Activated CD4-positive, alpha-beta T cell treated with anti-CD3 and anti-CD28 coated beads, Interleukin-10, Interleukin-2, amounts not matched to agents 100 ng/mL and 50 ng/mL, durations not matched to agents 16 hours and 8 hours (primary cell): ENCODE measurements at regions not wholly inside any gene's neighbourhood (a gene's known extent, or its start where the extent isn't known, plus 50 kb on each side); places are given as distances from the start of the nearest gene placed in this dataset.
A peak's percentile ranks its signal among the peaks of the same experiment; 100 is the strongest.

ENCODE experiments used
- DNase-seq: peaks from one replicate; pipeline ENCODE4 v3.0.0-alpha.2; 2020

- no peak for DNase-seq
These were observed 88.3 kb upstream of the MSX1 start for GRCh38 chr4:4771160-4771559.

DNA sequence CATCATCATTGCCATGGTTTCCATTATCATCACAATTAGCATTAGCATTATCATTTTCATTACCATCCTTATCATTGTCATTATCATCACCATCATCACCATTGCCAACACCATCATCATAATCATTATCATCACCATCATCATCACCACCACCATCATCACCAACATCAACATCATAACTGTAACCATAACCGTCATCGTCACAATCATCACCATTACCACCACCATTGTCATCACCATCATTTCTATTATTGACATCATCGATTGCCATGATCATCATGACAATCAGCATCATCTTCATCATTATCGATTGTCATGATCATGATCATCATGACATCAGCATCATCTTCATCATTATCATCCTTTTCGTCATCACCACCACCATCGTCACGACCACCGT is 88.9 kb upstream of the MSX1 start:
- no peak for DNase-seq

- no peak for DNase-seq
These were observed 92.9 kb upstream of the MSX1 start for GRCh38 chr4:4766564-4766963.

DNA sequence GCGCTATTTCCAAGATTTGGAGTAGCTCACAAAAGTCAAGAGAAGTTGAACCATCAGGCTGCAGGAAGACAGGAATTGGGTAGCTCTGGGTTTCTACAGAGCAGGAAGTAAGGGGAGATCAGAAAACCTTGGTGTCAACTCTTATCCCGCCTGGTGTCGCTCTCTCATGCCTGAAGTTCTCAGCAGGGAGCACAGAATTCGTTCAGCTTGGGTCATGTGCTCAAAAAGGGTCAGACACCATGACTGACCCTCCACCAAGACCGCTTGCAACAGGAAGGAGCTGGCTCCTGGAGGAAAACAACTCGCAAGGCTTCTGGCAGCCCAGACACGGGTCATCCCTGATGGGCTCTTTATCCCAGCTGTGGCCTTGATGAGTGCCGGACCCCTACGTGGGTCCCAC is 93.7 kb upstream of the MSX1 start:
- DNase-seq, result no peak

DNA sequence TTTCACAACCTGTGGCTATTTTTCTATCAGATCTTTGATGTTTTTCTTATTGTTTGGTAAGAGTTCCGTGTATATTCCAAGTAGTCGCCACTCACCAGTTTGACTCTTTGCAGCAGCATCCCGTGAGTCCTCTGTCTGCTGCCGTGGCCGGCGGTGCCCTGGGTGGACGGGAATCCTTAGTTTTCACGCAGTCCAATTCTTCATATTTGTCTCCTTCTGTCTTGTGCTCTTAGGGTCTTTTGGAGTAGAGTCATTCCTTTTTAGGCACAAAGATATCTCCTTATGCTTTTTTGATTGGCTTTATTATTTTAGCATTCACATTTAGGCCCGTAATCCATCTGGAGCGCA is 94.9 kb upstream of the MSX1 start:
- no peak for DNase-seq

GRCh38 chr4:4763822-4764557 is 95.5 kb upstream of the MSX1 start:
- no peak for DNase-seq

DNA sequence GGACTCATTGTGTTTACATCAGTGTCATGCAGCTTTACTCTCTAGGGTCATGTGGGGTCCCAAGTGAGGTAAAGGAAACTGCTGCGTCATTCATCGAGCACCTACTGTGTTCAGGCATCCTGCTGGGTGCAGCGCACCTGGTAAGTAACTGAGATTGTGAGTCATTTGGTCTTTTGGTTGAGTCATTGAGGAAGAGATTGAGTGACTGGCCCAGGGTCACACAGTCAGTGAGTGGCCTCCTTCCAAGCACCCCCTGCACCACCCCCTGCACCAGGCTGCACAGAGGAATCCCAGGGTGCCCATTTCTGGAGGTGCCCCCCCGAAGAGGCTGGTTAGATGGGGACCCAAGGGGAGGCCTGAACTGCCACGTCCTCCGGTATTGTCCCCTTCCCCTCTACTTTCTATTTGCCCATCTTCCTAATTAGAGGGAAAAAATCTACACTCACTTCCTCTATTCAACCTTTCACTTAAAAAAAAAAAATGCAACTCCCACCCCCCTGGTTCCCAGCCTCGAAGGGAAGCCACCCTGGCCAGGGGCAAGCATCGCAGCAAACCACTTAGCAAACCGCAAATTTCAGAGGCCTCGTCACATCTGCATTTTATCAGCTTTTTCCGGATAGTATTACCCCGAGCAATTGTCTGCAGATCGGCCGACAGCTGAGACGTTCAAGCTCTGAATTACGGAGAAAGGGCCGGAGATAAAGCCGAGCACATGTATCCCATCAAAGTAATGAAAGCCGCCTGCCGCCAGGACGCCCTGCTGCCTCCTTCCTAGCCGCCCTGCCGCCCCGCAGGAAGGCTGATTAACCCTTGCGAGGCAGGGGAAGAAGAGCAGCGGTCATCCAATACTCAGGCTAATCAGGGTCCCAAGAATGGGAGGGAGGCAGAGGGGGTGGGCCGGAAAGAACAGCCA is 96.3 kb upstream of the MSX1 start:
- DNase-seq, result peak; percentile 90

DNA sequence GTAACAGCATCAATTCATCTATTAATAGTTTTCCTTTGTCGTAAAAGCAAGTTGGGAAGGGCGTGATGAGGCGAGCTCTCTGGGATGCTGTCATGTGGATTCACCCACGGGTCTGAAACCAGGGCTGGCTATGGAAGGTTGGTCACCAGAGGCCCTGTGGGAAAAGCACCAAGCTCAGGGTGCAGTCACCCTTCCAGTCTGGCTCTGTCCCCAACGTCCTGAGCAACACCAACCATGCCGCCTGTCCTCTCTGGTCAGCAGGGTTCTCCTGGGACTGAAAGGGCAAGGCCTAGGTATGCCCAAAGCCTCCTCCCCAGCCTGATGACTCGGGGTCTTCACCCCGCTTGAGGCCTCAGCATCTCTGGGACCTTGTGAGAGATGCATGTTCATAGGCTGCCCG is 97.2 kb upstream of the MSX1 start:
- no peak for DNase-seq

- peak; percentile 23 for DNase-seq
These were observed 98.1 kb upstream of the MSX1 start for GRCh38 chr4:4761128-4761982.

DNA sequence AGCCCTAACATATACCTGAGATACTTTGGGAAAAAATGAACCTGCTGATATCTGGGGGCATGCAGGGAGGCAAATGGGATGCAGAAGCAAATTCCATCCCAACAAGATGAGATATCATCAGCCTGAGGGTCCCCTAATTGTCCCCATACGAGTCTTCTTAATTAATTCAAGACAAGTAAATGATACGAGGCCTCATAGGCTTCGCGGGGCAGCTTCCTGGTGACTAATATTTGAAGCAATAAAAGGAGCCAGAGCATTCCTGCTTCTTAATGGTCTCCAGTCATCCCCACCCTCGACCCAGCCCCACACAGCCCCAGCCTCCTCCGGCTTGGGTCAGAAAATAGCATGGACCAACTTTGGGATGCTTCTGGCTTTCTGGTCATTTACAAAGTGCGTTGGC is 99.6 kb upstream of the MSX1 start:
- no peak for DNase-seq

DNA sequence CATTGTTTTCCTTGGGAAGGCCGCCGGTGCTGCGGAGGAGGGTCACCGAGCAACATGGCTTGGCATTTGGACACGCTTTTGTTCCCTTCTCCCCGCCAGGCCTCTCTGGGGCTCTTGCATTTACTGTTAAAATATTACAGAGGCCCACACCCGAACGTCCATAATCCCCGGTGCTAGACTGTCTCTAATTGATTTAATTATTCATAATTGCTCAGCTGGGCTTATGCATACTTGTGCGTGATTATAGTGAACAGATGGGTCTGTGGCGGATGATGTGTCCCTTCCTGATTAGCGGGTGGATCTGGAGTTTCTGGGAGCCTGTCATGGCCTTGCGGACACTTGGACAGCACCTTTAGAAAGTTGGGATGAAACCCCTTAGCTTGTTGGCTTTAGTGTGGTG is 100.2 kb upstream of the MSX1 start:
- no peak for DNase-seq

- DNase-seq, result peak; percentile 26
These were observed 100.8 kb upstream of the MSX1 start for GRCh38 chr4:4758681-4759080.

- no peak for DNase-seq
These were observed 104.2 kb upstream of the MSX1 start for GRCh38 chr4:4755306-4755705.

GRCh38 chr4:4754641-4755040 is 104.8 kb upstream of the MSX1 start:
- DNase-seq, result no peak

DNA sequence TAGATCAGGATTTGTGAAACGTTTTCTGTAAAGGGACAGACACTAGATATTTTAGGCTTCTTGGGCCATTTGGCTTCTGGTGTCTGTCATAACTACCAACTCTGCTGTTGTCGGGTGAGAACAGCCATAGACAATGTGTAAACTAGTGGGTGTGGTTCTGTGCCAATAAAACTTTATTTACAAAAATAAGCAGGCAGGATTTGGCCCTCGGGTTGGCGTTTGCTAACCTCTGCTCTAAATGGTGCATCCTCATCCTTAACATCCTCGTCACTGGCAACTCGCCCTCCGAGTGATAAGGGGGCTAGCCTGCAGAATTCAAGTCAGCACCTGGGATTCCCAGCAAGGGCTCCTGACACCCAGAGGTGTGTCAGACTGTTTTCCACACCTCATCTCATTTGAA is 105.8 kb upstream of the MSX1 start:
- no peak for DNase-seq

DNA sequence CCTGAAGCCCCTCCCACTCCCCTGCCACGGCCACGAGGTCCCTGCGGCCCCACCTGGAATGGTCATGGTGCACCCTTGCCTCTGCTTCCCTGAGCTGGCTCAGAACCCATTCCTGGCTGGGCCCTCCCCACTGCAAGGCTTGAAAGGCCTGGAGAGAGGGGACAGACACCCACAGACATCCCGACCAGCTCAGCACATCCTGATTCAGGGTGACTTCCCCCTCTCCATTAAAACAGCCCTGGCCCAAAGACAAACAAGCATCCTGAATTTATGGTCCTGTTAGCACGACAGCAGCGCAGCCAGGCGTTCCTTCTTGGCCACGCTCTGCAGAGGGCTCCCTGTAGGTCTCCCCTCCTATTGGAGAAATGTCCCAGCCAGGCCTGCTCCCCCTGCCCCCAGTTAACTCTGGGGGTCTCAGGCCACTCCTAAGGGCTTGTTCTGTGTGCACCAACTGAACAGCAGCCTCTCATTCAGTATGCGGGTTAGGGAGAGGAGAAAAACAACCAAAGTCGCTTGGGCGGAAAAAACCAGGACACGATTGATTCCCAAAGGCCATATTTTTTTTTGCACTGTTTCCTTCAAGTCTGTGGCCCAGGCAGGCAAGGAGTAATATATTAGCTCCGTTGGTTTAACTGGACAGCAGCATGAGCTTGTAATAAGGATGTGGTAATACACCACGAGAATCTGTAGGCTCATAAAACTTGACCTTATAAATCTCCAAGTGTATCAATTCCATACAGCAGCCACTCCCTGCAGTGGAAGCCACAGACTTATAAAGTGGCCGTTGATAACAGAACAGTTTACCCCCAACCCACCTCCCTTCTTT is 106.7 kb upstream of the MSX1 start:
- no peak for DNase-seq

- no peak for DNase-seq
These were observed 107.4 kb upstream of the MSX1 start for GRCh38 chr4:4752025-4752424.

- DNase-seq, result no peak
These were observed 109.3 kb upstream of the MSX1 start for GRCh38 chr4:4750187-4750586.

GRCh38 chr4:4749137-4749536 is 110.3 kb upstream of the MSX1 start:
- DNase-seq, result no peak

DNA sequence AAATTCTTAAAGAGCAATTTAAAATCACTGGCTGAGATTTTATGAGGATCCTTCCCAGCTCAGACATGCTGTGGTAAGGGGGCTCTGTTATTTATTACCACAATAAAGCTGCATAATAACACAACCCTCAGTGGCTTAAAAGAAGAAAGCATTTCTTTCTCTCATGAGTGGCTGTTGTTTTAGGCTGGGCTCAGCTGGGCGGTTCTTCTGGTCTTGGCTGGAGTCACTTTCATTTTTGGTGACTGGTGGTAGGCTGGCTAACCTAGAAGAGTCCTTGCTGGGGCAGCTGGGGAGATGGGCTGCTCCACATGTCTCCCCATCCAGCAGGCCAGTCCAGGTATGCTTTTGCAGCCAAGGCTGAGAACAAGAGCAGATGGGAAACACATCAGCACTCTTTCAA is 113.0 kb upstream of the MSX1 start:
- DNase-seq, result no peak

- DNase-seq, result no peak
These were observed 119.4 kb upstream of the MSX1 start for GRCh38 chr4:4740071-4740470.

DNA sequence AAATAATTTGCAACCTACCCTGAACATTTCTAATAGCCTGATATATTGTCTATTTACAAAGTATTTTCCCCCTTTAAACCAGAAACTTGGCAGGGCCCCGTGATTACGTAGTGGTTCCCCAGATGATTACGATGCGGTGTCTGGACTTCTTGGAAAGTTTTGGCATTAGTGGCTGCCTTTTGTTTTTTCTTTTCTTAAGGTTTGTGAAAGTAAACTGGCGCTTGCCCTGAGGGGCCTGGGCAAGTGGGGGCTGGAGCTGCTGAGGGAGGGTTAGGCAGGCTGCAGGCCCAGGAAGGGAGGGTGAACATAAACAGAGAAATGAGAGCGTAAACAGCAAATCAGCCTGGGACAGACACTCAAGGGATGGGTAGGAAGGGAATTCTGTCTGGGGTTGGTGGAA is 123.6 kb upstream of the MSX1 start:
- no peak for DNase-seq
